Stimulated activated CD4-positive, alpha-beta T cell treated with anti-CD3 and anti-CD28 coated beads, TNF-alpha, amount 100 ng/mL, for 4 hours (primary cell): ENCODE measurements at regions not wholly inside any gene's neighbourhood (a gene's known extent, or its start where the extent isn't known, plus 50 kb on each side); places are given as distances from the start of the nearest gene placed in this dataset.

Source experiments
- DNase-seq, 3 experiments: peaks; one replicate each; pipeline ENCODE4 v3.0.0-alpha.2; 2020; ENCODE audit warnings: low read depth in 3 of 3

DNA sequence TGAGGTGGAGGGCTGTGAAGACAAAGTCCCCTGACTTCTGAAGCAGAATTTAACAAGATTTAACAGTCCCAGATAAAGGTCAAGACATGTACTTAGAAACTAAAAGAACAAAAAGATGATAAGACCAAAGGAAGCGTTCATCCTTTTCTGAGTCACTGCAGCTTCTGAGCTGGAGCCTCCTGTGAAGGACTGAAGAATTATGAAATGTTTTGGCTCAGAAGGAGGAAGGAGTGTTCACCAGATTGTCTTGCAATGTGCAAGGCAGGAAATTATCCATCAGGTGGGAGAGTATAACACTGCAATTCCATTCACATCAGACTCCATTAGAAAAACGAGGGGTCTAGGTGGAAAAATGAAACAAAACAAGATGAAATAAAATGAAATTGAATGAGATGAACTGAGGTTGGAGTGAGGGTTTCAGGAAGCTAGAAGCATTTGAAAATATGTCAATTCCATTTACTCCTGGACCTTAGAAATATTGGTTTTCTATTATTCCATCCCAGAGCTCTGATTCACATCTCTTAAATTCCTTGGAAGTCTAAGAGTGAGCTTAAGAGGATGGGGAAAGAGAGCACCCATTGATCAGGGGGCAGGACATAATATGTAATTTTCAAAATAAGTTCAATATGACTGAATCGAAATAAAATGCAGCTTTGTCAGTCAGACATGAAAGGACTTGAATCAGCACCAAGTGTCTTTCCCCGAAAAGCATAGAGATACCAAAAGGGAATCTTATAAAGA lies 186.1 kb upstream of the LNX1 start:
- no peak for DNase-seq

DNA sequence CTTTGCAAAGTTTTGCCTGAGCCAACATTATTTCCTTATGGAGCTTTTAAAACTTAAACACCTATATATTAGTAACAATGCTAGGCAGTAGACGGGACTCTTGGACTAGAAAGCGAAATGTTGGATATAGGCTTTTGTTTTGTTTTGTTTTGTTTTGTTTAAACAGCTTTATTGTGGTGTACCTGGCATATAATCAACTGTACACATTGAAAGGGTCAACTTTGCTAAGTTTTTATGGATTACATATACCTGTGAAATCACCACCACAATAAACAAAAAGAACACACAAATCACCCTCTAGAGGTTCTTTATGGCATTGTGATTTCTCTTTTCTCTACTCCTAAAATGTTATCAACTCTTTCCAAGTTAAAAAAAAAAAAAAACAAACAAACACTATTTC lies 184.9 kb upstream of the LNX1 start:
- no peak for DNase-seq

DNA sequence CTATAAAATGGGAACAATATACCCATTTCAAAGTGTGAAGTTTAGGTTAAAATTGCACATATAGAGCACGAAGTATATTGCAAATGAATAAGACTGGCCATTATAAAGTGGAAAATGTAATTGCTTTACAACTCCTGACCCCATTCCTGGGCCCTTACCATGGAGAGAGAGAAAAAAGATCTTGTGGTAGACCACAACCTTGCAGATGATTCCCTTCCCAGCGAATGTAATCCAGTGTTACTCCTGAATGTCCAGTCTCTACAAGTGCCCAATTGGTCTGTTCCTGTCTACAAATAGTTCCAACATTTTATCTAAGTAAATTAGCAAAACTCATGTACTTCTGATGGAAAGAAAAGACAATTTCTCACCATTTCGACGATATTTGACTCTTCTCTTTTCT lies 184.1 kb upstream of the LNX1 start:
- DNase-seq: no peak

DNA sequence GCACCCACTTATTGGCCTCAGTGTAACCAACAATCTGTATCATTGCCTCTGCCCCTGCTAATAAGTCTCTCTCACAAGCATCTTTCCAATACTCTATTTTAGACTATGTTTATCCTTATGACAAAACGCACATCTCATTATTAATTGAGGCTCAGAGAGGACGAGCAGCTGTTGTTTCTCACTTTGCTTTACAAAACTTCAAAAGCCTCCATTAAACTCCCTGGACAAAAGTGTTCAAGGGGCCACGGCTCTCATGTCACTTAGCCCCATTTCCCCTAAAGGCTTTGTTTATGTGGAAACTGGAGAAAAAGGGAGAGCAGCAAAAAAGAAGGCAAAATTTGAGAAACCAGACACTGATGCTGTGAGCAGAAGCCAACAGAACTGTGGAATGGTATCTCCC lies 180.0 kb upstream of the LNX1 start:
- DNase-seq: no peak

DNA sequence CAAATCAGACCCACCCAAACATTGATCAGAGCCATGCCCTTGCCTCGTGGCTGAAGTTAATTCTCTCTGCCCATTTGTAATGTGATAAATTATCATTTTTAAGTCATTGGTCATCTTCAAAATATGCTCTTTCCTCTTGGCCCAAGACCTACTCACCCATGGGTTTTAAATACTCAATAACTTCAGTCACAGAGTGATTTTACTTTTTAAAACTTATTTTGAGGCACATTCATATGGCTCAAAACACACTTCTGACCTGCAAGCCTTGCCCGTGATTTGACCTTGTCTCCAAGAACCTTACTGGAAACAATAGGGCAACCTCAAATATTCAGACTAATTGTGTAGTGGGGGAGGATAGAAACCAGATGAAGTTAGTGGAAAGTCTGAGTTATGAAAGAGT lies 176.2 kb upstream of the LNX1 start:
- DNase-seq: no peak

DNA sequence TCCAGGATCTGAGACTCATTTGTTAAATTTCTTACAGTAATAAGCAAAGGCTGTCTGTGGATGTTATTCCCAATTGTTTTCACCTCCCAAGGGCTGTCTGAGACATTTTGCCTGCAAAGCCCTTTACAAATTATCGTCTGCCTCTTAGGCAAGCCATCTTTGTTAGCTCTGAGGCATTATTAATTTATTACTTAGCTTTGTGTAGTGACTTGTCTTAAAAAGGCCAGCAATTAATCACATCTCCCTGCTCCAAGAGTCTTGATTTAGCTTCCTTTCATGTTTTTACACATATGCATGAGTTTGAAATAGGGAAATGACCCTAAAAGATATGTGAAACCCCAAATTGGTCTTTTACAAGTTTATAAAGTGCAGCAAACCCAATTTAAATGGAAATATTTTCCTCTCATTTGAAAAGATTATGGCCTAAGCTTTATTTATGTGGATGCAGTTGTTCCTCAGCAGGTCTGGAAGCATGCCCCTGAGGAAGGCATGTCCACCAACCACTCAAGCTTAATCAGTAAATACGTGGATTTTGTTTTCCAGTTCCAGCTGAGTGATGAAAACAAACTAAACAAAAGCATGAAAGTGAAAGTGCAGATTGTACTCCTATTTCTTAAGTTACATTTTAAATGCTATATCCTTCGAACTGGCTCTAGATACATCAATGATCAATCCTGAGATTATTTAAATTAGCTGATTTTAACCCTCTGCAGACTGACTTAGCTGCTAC lies 173.6 kb upstream of the LNX1 start:
- DNase-seq: no peak

DNA sequence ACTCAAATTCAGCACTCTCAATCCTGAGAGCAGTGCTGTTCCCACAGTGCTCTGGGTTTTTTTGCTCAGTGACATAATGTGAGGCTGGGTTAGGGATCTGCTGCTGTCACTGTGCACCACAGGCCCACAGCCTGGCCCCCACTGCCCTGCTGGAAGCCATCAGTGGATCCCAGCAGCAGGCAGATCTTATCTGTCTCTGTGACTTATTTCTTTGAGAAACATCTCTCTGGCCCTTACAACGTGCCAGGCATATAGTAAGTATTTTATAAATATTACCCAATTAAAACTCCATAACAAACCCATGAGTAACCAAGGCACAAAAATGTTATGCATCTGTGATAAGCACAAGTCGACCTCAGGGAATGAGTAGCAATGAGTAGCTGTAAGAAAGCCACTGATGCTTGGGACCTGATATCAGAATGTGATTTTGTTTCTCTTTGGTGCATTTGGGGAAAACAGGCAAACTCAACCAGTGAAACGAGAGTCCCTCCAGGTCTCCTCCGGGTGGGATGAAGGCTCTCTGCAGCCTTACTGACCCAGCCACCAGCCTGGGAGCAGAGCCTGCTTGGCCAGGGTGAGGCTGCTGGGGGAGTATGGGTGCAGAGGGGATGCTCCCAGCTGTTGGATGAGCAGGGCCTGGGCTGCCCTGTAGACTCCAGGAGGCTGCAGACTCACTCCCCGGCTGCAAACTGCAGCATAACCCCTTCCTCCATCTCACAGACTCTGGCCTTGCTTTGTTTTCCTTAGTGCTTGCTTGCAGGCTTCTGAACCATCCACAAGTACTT lies 172.7 kb upstream of the LNX1 start:
- no peak for DNase-seq

DNA sequence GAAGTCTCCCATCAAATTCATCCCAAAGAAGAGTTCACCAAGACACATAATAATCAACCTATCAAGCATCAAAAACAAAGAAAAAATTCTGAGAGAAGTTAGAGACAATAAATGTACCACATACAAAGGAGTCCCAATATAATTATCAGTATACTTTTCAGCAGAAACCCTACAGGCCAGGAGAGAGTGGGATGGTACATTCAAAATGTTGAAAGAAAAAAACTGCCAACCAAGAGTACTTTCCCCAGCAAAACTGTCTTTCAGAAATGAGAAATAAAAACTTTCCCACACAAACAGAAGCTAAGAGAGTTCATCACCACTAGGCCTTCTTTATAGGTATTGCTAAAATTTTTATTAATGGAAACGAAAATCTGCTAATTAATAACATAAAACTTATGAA lies 164.4 kb upstream of the LNX1 start:
- DNase-seq: no peak

DNA sequence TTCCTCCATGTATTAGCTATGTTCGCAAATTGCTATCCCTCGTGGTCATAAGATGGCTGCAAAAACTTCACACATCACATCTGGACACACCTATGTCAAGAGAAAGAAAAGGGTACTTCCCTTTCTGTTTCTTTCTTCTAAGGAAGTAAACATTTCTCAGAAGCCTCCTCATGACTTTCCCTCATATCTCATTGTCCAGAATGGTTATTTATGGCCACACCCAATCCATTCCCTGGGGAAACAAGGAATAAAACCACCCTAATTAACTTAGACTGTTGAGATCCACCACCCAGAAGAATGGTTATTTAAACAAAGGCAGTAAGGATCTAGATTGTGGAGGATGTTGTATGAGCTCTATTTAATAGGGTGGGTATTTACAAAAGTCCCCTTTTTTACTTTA lies 160.8 kb upstream of the LNX1 start:
- no peak for DNase-seq

DNA sequence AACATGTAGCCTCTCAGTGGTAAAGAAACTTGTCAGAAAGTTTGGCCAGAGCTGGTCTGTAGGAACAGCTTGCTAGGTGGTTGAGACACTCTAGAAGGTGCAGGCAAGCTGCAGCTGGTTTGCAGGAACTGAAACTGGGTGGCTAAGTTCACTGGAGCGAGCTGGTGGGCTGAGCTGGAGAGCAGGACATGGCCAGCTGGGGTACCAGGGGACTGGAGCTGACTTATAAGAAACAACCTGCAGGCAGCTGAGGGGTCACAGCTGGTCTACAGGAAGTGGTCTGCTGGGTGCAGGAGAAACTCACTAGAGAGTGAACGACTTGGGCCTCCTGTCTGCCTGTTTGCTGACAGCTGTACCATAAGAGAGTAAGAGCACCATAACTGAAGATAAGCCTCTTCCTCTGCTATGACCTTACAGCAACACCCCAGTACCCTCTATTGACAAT lies 157.1 kb upstream of the LNX1 start:
- DNase-seq: no peak

DNA sequence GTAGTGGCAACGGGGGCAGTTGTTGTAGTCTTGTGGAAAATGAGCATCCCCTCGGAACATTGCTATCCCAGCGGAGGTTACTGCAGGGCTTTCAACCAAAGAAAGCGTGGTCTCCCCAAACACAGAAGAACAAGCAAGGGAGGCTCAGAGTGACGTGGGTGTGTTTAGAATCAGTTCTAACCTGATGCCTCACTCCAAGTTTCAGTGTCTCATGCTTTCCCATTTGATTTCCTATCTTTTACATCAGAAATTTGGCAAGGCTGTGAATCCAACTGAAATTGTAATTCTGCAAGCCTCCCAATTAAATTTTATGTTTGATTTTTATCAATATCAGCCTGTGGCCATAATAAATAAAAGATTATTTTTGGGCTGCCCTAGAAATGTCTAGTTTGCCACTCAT lies 156.1 kb upstream of the LNX1 start:
- DNase-seq: no peak

DNA sequence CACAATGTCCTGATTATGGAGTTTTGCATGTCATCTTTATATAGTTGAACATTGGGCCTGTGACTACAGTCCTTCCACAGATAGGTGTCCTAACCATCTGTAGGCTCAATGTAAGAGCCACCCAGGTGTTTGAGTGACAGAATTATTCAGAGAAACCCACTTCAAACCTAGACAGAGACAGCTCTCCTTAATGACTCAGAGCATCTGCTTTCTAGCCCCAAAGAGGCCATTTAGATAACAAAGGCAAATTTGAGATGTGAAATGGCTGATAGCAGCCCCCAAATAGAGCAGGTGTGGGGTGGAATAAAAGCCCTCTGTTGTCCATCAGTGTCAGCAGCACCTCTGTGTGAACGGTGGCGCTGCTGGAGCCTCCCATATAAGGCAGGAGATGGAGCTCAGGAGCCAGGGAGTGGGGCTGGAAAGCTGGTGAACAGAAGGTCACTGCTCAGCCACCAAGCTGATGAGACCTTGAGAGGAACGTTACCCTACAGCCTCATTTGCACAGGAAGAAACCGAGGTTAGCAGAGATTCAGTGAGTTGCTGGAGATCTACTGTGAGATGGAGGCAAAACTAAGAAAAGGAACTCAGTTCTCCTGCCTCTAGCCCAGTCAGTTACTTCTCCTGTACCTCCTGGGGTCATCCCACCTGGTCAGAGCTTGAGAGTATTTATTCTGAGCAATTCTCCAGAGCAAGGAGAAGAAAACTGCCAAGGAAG lies 153.3 kb upstream of the LNX1 start:
- DNase-seq: no peak

DNA sequence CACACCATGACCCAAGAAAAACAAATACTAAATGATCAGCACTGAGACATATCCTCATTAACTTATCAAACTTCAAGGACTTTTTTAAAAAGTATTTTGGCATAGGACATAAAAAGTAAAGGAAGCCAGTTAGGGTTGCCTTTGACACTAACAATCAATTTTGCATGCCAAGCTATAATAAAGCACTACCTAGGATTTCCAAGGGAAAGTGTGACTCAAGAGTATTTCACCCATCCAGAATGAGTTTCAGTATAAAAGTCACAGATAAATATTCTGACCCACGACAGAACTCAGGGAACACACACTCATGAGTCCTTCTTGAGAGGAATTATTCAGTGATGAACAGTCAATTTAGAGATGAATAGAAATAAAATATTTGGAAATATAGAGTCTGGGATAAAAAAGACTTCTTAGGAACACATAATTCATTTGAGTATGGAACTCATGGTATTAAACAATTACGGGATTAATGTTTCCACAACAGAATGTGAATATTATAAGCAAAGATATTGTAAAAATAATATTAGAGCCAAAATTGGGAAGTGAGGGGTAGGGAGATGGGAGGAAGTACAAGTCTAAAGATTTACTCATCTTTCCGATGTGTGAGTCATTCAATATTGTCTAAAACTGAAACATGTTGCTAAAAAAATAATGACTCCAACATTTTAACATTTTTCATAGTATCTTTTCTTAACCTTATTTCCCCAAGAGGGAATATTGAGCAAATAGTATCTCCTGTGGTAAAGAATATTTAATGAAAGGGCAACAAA lies 143.5 kb upstream of the LNX1 start:
- DNase-seq: no peak

DNA sequence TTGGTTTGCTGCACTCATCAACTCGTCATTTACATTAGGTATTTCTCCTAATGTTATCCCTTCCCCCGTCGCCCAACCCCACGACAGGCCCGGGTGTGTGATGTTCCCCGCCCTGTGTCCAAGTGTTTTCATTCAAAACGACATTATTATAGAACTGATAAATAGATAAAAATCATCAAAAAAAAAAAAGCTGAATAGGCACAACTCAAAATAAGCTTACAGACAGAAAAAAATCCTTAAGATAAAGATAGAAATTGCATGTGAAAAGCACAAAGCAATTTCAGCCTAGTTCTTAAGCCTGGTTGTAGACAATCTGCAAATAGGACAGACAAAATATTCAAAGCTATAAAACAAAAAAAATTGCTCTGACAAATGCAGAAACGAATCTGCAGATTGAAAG lies 142.9 kb upstream of the LNX1 start:
- no peak for DNase-seq

DNA sequence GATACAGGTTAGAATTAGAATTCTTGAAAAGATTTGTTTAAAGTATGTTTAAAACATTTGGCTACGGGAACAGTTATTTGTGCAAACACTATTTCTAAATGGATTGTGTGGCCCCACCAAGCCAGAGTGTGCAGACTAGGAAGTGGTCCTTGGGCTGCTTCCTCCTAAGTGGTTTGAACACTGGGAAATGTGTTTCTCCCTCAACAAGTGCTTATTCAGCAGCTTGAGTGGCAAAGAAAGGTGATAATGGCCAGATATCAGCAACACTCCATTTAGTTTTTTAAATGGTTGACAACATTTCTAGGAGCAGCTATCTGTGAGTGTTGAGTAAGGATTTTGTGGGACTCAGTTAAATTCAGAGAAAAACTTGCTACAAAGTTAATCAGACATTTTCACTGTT lies 141.4 kb upstream of the LNX1 start:
- no peak for DNase-seq

DNA sequence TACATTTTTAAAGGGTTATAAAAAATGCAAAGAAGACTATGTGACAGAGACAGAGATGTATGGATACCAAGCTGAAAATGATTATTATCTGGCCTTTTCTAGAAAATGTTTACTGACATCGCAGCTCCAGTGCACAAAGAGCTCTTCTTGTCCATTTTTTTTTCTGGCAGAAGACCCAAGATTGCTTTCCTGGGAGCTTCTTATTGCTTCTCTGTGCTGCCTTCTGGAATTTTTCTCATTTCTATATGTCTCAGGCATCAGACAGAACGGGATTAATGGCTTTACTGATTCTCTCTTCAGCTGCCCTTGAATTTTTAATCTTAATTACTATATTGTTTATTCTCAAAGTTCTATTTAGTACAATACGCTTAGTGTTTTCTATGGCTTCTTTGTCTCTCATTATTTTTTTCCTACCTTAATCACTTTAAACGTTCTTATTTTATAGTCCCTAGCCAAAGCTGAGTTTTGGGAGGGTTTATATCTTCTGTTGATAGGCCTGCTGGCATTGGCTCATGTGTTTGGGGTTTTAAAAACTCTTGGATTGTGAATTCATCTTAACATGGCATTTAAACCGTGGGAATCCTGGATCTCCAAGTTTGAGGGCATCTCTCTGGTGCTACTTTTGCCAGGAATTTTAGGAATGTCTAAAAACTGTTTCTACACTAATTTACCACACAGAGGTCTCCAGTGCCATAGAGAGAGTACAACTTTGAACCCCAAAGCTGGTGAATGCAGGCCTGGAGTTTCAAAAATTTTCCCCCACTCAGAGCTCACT lies 138.9 kb upstream of the LNX1 start:
- no peak for DNase-seq

DNA sequence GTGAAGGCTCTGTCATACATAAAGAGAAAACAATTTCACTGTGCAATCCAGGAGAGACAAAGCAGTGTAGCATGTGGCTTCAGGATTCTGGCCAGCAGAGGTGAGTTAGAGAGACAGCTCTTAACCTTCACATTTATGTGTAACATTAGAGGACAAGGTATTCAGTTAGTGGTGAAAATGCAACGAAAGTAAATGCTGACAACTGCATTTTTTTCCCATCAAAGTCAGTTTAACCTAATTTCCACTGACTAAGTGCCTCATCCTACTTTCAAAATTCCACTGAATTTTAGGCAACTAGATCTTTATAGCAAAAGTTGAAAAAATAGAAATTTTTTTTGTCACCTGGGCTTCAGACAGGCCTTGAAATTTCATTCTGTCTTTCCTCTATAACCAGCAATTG lies 130.8 kb upstream of the LNX1 start:
- no peak for DNase-seq

DNA sequence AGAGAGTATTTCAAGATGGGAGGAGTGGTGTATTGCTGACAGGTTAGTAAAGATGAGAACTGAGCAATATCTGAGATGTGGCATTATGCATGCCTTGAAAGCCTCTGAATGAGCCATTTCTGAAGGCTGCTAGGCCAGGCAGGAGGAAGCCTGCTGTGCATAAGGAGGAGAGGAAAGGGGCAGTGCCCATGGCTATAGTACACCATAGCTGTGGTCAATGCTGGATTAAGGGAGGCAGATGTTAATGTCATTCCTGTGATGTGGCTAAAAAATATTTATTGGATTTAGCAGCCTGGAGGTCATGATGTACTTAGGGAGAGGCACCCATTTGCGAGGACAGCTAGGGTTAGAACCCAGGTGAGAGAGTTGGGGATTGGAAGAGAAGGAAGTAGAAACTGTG lies 130.0 kb upstream of the LNX1 start:
- DNase-seq: no peak

DNA sequence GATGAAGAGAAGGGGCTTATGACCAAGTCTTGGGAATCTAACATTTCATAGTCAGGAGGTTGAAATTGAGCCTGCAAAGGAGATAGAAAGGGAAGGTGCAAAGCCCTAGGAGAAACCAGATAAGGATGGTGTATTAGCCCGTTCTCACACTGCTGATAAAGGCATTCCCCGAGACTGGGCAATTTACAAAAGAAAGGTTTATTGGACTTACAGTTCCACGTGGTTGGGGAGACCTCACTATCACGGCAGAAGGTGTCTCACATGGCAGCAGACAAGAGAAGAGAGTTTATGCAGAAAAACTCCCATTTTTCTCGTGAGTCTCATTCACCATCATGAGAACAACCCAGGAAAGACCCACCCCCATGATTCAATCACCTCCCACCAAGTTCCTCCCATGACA lies 129.5 kb upstream of the LNX1 start:
- DNase-seq: no peak

DNA sequence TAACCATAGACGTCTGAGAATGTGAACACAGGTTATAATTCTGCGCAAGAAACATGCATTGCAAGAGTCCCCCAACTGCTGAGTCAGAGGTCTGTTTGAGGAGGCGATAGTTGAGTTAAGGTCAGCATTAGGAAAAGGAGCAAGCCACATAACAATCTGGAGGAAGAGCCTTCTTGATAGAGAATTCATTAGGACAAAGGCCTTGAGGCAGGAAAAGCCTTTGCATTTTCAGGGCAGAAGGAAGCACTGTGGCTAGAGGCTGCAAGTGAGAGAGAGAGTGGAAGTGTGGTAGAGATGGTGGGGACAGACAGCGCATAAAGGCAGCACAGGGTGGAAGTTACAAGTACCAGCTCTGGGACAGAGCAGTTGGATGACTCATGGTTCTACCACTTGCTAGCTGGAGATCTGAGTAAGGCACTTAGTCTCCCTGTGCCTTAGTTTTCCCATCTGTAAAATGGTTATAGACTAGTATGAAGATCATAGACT lies 125.8 kb upstream of the LNX1 start:
- DNase-seq: no peak
